Stomach (tissue), 4 donors: ENCODE measurements at regions not wholly inside any gene's neighbourhood (a gene's known extent, or its start where the extent isn't known, plus 50 kb on each side); places are given as distances from the start of the nearest gene placed in this dataset.
"Not testable (repeated sequence)": the region's sequence is repeated elsewhere in the genome, so short reads cannot be mapped to it uniquely, and the experiment has no call there.

Source experiments
- EP300 ChIP-seq: sonication (generic); formaldehyde crosslinking; IDR thresholded peaks from one replicate; pipeline ENCODE4 v1.6.1; 2017; ENCODE audit warnings: antibody characterized with exemption
- POLR2A ChIP-seq, 4 donors: fragments of 450-650 bp; IDR thresholded peaks; one replicate each; pipeline ENCODE4 v1.6.1; 2016; ENCODE audit warnings: antibody characterized with exemption in 4 of 4, control low read depth in 2 of 4, mild to moderate bottlenecking in 1 of 4, moderate library complexity in 1 of 4
- POLR2AphosphoS5 ChIP-seq, 3 donors: sonication (generic); formaldehyde crosslinking; IDR thresholded peaks; one replicate each; pipeline ENCODE4 v1.6.1; 2016; ENCODE audit warnings: antibody characterized with exemption in 3 of 3
- TF ChIP-seq, protein P1 (sequence below), 7 experiments: fragments of 450-650 bp in 4 of 7; fragments of 200-600 bp in 3 of 7; sonication (generic) in 3 of 7; IDR thresholded peaks; one replicate each; pipeline ENCODE4 v1.5.1; 2016 to 2019; ENCODE audit warnings: antibody characterized with exemption in 7 of 7, control low read depth in 2 of 7, mild to moderate bottlenecking in 1 of 7

GRCh38 chr4:78664296-78664695, 111.9 kb upstream of the BMP2K start:
- TF ChIP-seq, protein P1, sequence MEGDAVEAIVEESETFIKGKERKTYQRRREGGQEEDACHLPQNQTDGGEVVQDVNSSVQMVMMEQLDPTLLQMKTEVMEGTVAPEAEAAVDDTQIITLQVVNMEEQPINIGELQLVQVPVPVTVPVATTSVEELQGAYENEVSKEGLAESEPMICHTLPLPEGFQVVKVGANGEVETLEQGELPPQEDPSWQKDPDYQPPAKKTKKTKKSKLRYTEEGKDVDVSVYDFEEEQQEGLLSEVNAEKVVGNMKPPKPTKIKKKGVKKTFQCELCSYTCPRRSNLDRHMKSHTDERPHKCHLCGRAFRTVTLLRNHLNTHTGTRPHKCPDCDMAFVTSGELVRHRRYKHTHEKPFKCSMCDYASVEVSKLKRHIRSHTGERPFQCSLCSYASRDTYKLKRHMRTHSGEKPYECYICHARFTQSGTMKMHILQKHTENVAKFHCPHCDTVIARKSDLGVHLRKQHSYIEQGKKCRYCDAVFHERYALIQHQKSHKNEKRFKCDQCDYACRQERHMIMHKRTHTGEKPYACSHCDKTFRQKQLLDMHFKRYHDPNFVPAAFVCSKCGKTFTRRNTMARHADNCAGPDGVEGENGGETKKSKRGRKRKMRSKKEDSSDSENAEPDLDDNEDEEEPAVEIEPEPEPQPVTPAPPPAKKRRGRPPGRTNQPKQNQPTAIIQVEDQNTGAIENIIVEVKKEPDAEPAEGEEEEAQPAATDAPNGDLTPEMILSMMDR (IDR thresholded peaks at IDR 0.05), result not testable (repeated sequence)
- not testable (repeated sequence) for TF ChIP-seq POLR2AphosphoS5 (IDR thresholded peaks at IDR 0.05); EP300; POLR2A (IDR thresholded peaks at IDR 0.05)
